Body of pancreas (tissue), 4 donors: ENCODE measurements at regions not wholly inside any gene's neighbourhood (a gene's known extent, or its start where the extent isn't known, plus 50 kb on each side); places are given as distances from the start of the nearest gene placed in this dataset.
A peak's percentile ranks its signal among the peaks of the same experiment; 100 is the strongest.

Source experiments
- CTCF ChIP-seq, 7 experiments: fragments of 450-650 bp in 4 of 7; fragments of 200-600 bp in 3 of 7; sonication (generic) in 3 of 7; IDR thresholded peaks; one replicate each; pipeline ENCODE4 v1.5.1; 2016 to 2019; ENCODE audit warnings: antibody characterized with exemption in 7 of 7
- POLR2A ChIP-seq, 3 donors: fragments of 450-650 bp; IDR thresholded peaks; one replicate each; pipeline ENCODE4 v1.6.1; 2016; ENCODE audit warnings: antibody characterized with exemption in 3 of 3, mild to moderate bottlenecking in 2 of 3

GRCh38 chr7:28272461-28272877, 91.9 kb upstream of the JAZF1 start:
- TF ChIP-seq CTCF (IDR thresholded peaks at IDR 0.05): peak in 5 of 7 experiments; percentile 23 to 47 (median 37)
- no peak for TF ChIP-seq POLR2A (IDR thresholded peaks at IDR 0.05)
